ENCODE measurements at regions not wholly inside any gene's neighbourhood (a gene's known extent, or its start where the extent isn't known, plus 50 kb on each side); places are given as distances from the start of the nearest gene placed in this dataset.

DNA sequence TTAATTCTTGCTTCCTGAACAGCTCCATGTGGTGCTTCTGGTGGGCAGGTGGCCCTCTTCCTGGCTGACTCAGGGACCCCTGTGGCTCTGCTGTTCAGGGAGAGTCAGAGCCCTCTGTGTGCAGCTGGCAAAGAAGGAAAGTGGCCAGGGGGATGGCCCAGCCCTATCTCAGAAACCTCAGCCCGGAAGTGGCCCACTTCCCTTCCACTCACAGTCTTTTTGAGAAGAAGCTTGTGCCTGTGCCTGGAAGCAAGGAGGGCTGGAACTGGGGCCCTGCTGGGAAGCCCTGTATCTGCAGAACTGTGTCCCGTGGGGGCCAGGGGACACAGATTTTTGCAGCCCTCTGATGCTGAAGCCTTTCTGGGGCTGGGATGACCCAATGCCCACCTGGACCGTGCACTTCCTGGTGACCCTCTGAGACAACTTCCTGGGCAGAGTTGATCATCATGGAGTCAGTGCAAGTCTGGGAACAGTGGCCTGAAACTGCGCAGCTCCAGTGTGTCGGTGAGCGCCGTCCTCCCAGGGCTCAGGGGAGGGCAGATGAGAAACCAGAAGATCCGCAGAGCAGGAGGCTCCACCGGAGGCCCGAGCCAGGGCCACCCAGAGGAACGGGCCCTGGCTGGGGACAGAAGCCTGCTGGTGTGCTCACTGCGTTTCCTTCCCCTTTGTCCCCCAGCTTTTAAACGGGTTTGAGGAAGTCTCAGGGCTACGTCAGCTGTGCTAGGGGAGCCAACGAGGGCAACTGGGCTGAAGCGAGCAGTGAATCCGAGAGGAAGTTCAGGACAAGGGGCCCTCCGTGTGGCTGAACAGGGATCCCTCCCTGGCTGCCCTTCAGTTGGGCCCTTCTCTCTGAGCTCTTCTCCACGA lies 217.4 kb upstream of the RTL1 start:
- DNase-seq (ENCODE audit: low spot score) = no peak

- no peak for DNase-seq (ENCODE audit: low spot score)
These were observed 218.1 kb upstream of the RTL1 start for GRCh38 chr14:101121508-101122139.

GRCh38 chr14:101122237-101123141 lies 219.0 kb upstream of the RTL1 start:
- DNase-seq (ENCODE audit: low spot score) = no peak

GRCh38 chr14:101123618-101124510 lies 220.3 kb upstream of the RTL1 start:
- DNase-seq (ENCODE audit: low spot score) = no peak

- DNase-seq (ENCODE audit: low spot score) = no peak
These were observed 221.3 kb upstream of the RTL1 start for GRCh38 chr14:101124815-101125214.

GRCh38 chr14:101125313-101125712 lies 221.8 kb upstream of the RTL1 start:
- no peak for DNase-seq (ENCODE audit: low spot score)

DNA sequence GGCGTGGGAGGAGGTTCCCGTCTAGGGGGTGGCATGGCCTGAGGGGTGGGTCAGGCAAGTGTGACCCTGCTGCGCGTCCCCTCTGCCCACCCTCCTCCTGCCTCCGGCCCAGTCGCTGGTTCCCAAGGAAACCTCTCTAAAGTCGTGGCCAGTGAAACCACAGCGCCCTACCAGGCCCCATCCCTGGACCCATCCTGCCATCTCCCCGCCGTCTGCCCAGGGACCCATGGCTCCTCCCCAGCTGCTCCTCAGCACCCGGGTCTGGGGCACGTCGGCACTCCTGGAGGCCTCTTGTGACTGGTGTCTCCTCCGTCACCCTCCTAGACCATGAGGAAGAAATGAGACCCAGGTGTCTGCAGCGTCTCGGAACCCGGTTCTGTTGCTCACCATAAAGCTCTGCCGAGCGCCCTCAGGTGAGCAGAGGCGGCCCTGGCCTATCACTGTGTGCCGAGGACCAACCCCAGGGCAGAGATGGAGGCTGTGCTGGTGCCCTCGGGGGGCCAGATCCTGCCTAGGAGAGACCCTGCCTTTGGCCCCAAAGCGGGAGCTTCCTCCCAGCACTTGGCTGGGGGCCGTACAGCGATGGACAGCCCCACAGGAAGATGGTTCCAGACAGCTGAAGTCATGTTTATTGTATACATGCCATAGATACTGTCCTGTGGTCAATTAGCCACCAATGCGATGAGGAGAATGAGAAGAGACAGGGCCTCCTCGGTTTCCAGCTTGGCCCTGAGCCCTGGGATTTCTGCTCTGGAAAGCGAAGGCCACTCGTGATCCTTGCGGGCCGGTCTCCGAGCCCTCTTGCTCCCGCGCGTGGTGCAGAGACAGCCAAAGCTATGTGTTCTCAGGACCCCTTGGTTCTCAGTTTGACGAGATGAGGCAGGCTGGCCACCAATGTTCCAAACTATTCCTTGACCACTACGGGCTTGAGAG lies 222.5 kb upstream of the RTL1 start:
- DNase-seq (ENCODE audit: low spot score) = no peak

GRCh38 chr14:101126731-101127130 lies 223.2 kb upstream of the RTL1 start:
- no peak for DNase-seq (ENCODE audit: low spot score)

GRCh38 chr14:101127224-101127623 lies 223.7 kb upstream of the RTL1 start:
- DNase-seq (ENCODE audit: low spot score) = no peak

GRCh38 chr14:101128478-101129321 lies 225.2 kb upstream of the RTL1 start:
- no peak for DNase-seq (ENCODE audit: low spot score)

DNA sequence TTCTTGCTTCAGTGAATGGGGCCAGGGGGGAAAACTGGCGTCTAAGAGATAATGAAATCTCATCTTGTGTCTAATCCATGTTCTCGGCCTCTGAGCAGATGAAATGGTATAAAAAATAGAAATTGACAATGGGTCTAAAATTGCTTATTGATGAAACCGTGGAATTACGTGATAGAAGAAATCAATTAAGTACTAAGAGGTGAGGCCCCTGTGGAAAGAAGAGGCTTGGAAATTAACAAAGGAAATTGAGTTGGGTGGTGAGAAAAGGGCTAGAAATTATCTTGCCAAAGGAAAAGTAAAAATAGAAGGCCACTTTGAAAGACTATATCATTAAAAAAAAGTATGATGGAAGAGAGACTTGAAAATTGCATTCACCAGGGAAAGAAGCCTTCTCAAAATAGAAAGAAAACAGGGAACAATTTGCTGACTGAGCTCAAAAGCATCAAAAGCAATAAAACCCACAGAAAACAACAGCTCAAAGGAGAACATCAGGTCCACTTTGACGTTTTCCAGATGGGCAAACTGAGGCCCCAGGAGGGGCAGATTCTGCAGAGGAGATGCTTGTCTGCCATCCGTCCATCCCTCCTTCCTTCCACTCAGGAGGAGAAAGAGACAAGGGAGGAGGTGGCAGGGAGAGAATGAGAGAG lies 226.1 kb upstream of the RTL1 start:
- DNase-seq (ENCODE audit: low spot score) = no peak

- DNase-seq (ENCODE audit: low spot score) = no peak
These were observed 227.3 kb upstream of the RTL1 start for GRCh38 chr14:101130861-101131260.

DNA sequence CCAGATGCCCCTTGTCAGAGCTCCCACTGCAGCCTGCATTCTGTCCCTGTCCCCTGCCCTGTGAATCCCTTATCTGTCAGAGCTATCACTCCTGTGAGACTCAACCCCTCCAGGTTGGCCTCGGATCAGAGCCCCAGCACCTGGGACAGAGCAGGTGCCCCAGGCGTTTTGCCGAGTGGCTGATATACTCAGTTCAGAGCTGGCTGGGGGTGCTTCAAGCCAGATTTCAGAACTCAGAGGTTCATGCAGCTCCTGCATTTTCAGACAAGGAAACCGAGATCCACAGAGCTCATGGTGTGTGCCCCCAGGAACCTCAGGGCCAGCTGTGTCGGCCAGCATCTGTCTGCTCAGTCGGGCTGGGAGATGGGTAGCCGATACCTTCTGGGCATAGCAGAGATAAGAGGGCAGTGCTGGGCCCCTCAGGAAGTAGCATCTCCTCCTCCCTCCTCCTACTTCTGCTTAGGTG lies 228.0 kb upstream of the RTL1 start:
- no peak for DNase-seq (ENCODE audit: low spot score)

DNA sequence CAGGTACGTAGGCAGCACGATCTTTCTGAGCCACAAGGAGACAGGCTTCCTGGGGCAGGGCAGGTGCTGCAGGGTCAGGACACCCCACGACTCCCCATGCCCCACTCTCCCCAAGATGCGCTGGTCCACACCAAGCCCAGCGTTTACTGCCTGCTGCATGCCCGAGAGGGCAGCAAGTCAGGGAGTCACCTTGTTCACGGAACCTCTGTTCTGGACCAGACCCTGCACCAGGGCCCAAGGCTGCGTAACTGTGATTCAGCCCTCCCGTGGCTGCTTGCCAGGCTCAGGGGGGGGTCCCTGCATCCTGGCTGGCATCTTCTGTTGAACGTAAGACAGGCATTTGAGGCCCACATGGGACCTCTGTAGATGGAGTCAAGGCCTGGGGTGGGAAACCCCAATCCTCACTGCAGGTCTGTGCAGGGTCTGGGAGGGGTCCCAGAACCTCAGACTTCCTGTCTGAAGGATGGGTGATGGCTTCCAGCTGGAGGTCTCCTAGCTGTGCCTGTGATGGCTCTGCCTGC lies 228.6 kb upstream of the RTL1 start:
- no peak for DNase-seq (ENCODE audit: low spot score)

- DNase-seq (ENCODE audit: low spot score) = no peak
These were observed 229.1 kb upstream of the RTL1 start for GRCh38 chr14:101132588-101132987.

- no peak for DNase-seq (ENCODE audit: low spot score)
These were observed 229.5 kb upstream of the RTL1 start for GRCh38 chr14:101133068-101133467.

- DNase-seq (ENCODE audit: low spot score) = no peak
These were observed 230.7 kb upstream of the RTL1 start for GRCh38 chr14:101134161-101134631.

DNA sequence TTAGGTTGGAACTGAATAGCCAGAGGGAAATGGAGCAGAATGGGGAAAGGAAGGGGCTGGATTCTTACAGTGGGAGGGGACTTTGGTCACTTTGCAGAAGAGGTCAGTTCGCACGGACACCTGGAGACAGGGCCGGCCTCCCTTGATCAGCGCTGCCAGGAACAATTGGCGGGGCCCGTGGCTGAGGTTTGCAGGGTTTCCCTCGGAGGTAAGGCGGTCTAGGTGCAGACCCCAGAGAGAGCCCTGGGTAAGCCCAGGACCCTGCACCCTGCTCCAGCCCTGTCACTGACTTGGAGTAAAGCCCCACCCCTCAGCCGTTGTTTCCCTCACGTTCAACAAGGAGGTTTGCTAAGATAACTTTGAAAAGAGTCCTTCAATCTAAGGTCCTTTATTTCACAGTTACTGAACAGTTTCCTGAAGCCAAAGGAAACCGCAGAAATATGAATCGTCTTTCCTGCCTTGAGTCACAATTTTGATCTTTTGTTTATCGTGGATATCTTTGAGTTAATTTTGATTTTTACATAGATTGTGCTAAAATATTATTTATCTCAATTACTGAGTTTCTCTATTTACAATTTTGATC lies 231.4 kb upstream of the RTL1 start:
- DNase-seq (ENCODE audit: low spot score) = no peak

Measured in LoVo (cell line).